ENCODE measurements at regions not wholly inside any gene's neighbourhood (a gene's known extent, or its start where the extent isn't known, plus 50 kb on each side); places are given as distances from the start of the nearest gene placed in this dataset.

GRCh38 chr15:96225642-96226259, 104.7 kb upstream of the NR2F2 start:
- DNase-seq: no peak

- no peak for DNase-seq
These were observed 99.8 kb upstream of the NR2F2 start for GRCh38 chr15:96230526-96231181.

GRCh38 chr15:96232335-96232734, 98.2 kb upstream of the NR2F2 start:
- no peak for DNase-seq

GRCh38 chr15:96234109-96234892, 96.2 kb upstream of the NR2F2 start:
- no peak for DNase-seq

GRCh38 chr15:96237002-96237401, 93.5 kb upstream of the NR2F2 start:
- no peak for DNase-seq

- DNase-seq: no peak
These were observed 87.7 kb upstream of the NR2F2 start for GRCh38 chr15:96242761-96243160.

- no peak for DNase-seq
These were observed 86.8 kb upstream of the NR2F2 start for GRCh38 chr15:96243701-96244100.

- DNase-seq: no peak
These were observed 85.2 kb upstream of the NR2F2 start for GRCh38 chr15:96245252-96245651.

GRCh38 chr15:96246057-96246456, 84.4 kb upstream of the NR2F2 start:
- no peak for DNase-seq

- DNase-seq: no peak
These were observed 82.7 kb upstream of the NR2F2 start for GRCh38 chr15:96247621-96248305.

- no peak for DNase-seq
These were observed 78.4 kb upstream of the NR2F2 start for GRCh38 chr15:96252148-96252547.

GRCh38 chr15:96253006-96253747, 77.3 kb upstream of the NR2F2 start:
- no peak for DNase-seq

- DNase-seq: no peak
These were observed 76.3 kb upstream of the NR2F2 start for GRCh38 chr15:96254173-96254572.

GRCh38 chr15:96255599-96255998, 74.9 kb upstream of the NR2F2 start:
- DNase-seq: no peak

GRCh38 chr15:96261575-96262034, 68.9 kb upstream of the NR2F2 start:
- no peak for DNase-seq

- no peak for DNase-seq
These were observed 68.4 kb upstream of the NR2F2 start for GRCh38 chr15:96262097-96262496.

GRCh38 chr15:96262549-96263489, 67.7 kb upstream of the NR2F2 start:
- DNase-seq: no peak

- no peak for DNase-seq
These were observed 66.1 kb upstream of the NR2F2 start for GRCh38 chr15:96264351-96264798.

- DNase-seq: no peak
These were observed 65.5 kb upstream of the NR2F2 start for GRCh38 chr15:96264801-96265515.

- DNase-seq: no peak
These were observed 64.0 kb upstream of the NR2F2 start for GRCh38 chr15:96266456-96266855.

- no peak for DNase-seq
These were observed 63.0 kb upstream of the NR2F2 start for GRCh38 chr15:96267463-96267862.

All from SHP77 (cell line).